ENCODE measurements at regions not wholly inside any gene's neighbourhood (a gene's known extent, or its start where the extent isn't known, plus 50 kb on each side); places are given as distances from the start of the nearest gene placed in this dataset.

- WGBS (ENCODE audit: insufficient coverage): 0% methylated on average over 1 of the region's 5 CpGs
- ChIA-PET CTCF (no interaction called here), POLR2A (no interaction called here)
- Mint-ChIP-seq H3K9me3 (ENCODE audit: insufficient read depth) (no peaks in the 10 kb centered on the region), H3K27me3 (no peaks in the 10 kb centered on the region), H3K4me3 (no peak overlapping the region), H3K4me1 (no peaks in the 10 kb centered on the region), H3K27ac (no peak overlapping the region)
- Histone ChIP-seq H3K79me2 (ENCODE audit: control insufficient read depth, insufficient read depth, low read length) (no peaks in the 10 kb centered on the region), H3K4me2 (replicated peaks; ENCODE audit: low read depth, low read length, poor library complexity, severe bottlenecking) (no peak overlapping the region), H4K20me1 (ENCODE audit: control insufficient read depth, insufficient read depth, low read length, poor library complexity, severe bottlenecking) (no peaks in the 10 kb centered on the region), H3K27ac (ENCODE audit: low read length in 2 of 2) (no peak overlapping the region), H3K36me3 (replicated peaks in 1 of 2; ENCODE audit: control extremely low read depth in 1 of 2, control insufficient read depth in 1 of 2, extremely low read depth in 1 of 2, insufficient read depth in 2 of 2, low read length in 1 of 2) (no peaks in the 10 kb centered on the region), H2AFZ (ENCODE audit: insufficient read depth, low read depth, low read length, poor library complexity, severe bottlenecking) (no peak overlapping the region), H3K9me3 (ENCODE audit: control extremely low read depth in 1 of 3, control insufficient read depth in 2 of 3, insufficient read depth in 1 of 3, low read length in 2 of 3) (peaks cover 0 to 1% (median 0%) of the 10 kb centered on the region in 3 donors), H3K4me1 (ENCODE audit: control insufficient read depth in 2 of 2, insufficient read depth in 2 of 2, low read length in 2 of 2) (no peaks in the 10 kb centered on the region), H3K9ac (ENCODE audit: low read length) (no peak overlapping the region), H3K4me3 (ENCODE audit: control extremely low read depth in 1 of 5, extremely low read depth in 1 of 5, insufficient read depth in 1 of 5, low read depth in 2 of 5, low read length in 4 of 5) (no peak overlapping the region), H3K27me3 (replicated peaks in 1 of 4; ENCODE audit: control extremely low read depth in 1 of 4, control insufficient read depth in 3 of 4, insufficient read depth in 4 of 4, low read length in 3 of 4) (no peaks in the 10 kb centered on the region)
- DNase-seq (no peak), ATAC-seq (ENCODE audit: low read depth) (no peak)
- intact Hi-C loops (cut with micrococcal nuclease): no loop called here
- TF ChIP-seq EZH2 (IDR thresholded peaks at IDR 0.05; ENCODE audit: borderline replicate concordance, insufficient read depth, low read depth, low read length, poor library complexity, severe bottlenecking): no peak
- TF ChIP-seq, protein P1, sequence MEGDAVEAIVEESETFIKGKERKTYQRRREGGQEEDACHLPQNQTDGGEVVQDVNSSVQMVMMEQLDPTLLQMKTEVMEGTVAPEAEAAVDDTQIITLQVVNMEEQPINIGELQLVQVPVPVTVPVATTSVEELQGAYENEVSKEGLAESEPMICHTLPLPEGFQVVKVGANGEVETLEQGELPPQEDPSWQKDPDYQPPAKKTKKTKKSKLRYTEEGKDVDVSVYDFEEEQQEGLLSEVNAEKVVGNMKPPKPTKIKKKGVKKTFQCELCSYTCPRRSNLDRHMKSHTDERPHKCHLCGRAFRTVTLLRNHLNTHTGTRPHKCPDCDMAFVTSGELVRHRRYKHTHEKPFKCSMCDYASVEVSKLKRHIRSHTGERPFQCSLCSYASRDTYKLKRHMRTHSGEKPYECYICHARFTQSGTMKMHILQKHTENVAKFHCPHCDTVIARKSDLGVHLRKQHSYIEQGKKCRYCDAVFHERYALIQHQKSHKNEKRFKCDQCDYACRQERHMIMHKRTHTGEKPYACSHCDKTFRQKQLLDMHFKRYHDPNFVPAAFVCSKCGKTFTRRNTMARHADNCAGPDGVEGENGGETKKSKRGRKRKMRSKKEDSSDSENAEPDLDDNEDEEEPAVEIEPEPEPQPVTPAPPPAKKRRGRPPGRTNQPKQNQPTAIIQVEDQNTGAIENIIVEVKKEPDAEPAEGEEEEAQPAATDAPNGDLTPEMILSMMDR (IDR thresholded peaks at IDR 0.05): no peak
Measured at GRCh38 chr12:17577405-17577804, 512.6 kb downstream of the RERGL start.

GRCh38 chr12:17572250-17572649 is 517.7 kb downstream of the RERGL start:
- Histone ChIP-seq H3K4me1 (ENCODE audit: control insufficient read depth in 2 of 2, insufficient read depth in 2 of 2, low read length in 2 of 2) (no peaks in the 10 kb centered on the region), H3K9me3 (ENCODE audit: control extremely low read depth in 1 of 3, control insufficient read depth in 2 of 3, insufficient read depth in 1 of 3, low read length in 2 of 3) (peaks cover 0 to 1% (median 0%) of the 10 kb centered on the region in 3 donors), H3K9ac (ENCODE audit: low read length) (no peak overlapping the region), H3K79me2 (ENCODE audit: control insufficient read depth, insufficient read depth, low read length) (no peaks in the 10 kb centered on the region), H3K4me2 (replicated peaks; ENCODE audit: low read depth, low read length, poor library complexity, severe bottlenecking) (no peak overlapping the region), H3K36me3 (replicated peaks in 1 of 2; ENCODE audit: control extremely low read depth in 1 of 2, control insufficient read depth in 1 of 2, extremely low read depth in 1 of 2, insufficient read depth in 2 of 2, low read length in 1 of 2) (no peaks in the 10 kb centered on the region), H2AFZ (ENCODE audit: insufficient read depth, low read depth, low read length, poor library complexity, severe bottlenecking) (no peak overlapping the region), H4K20me1 (ENCODE audit: control insufficient read depth, insufficient read depth, low read length, poor library complexity, severe bottlenecking) (no peaks in the 10 kb centered on the region), H3K27ac (ENCODE audit: low read length in 2 of 2) (no peak overlapping the region), H3K4me3 (ENCODE audit: control extremely low read depth in 1 of 5, extremely low read depth in 1 of 5, insufficient read depth in 1 of 5, low read depth in 2 of 5, low read length in 4 of 5) (no peak overlapping the region), H3K27me3 (replicated peaks in 1 of 4; ENCODE audit: control extremely low read depth in 1 of 4, control insufficient read depth in 3 of 4, insufficient read depth in 4 of 4, low read length in 3 of 4) (no peaks in the 10 kb centered on the region)
- H3K4me1 Mint-ChIP-seq: no peaks in the 10 kb centered on the region
- H3K4me3 Mint-ChIP-seq: no peak overlapping the region
- ChIA-PET CTCF (no interaction called here), POLR2A (no interaction called here)
- H3K27ac Mint-ChIP-seq: no peak overlapping the region
- H3K9me3 Mint-ChIP-seq (ENCODE audit: insufficient read depth): no peaks in the 10 kb centered on the region
- no peak for TF ChIP-seq EZH2 (IDR thresholded peaks at IDR 0.05; ENCODE audit: borderline replicate concordance, insufficient read depth, low read depth, low read length, poor library complexity, severe bottlenecking)
- TF ChIP-seq, protein P1 (IDR thresholded peaks at IDR 0.05): no peak
- intact Hi-C loops (cut with micrococcal nuclease): no loop called here
- ATAC-seq (ENCODE audit: low read depth) (no peak), DNase-seq (no peak)
- no peaks in the 10 kb centered on the region for H3K27me3 Mint-ChIP-seq

Data from B cell (primary cell).